CD1c-positive myeloid dendritic cell (primary cell): ENCODE measurements at regions not wholly inside any gene's neighbourhood (a gene's known extent, or its start where the extent isn't known, plus 50 kb on each side); places are given as distances from the start of the nearest gene placed in this dataset.
A peak's percentile ranks its signal among the peaks of the same experiment; 100 is the strongest.

ENCODE experiments used
- DNase-seq: peaks from one replicate; pipeline ENCODE4 v3.0.0-alpha.2; 2016; ENCODE audit errors: extremely low spot score

DNA sequence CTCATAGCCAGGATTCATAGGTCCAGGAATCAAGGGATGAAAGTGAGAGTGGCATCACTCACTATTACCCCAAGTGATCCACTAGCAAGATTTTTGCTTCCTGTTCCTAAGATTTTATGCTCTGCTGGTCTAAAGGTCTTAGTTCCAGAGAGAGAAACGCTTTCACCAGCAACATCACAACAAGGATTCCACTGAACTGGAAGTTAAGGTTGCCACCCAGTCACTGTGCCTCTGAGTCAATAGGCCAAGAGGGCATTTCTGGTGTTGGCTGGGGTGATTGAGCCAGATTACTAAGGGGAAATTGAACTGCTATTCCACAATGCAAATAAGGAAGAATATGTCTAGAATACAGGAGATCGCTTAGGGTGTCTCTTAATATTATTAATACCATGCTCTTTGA, 142.5 kb upstream of the ARID2 start:
- DNase-seq: no peak

DNA sequence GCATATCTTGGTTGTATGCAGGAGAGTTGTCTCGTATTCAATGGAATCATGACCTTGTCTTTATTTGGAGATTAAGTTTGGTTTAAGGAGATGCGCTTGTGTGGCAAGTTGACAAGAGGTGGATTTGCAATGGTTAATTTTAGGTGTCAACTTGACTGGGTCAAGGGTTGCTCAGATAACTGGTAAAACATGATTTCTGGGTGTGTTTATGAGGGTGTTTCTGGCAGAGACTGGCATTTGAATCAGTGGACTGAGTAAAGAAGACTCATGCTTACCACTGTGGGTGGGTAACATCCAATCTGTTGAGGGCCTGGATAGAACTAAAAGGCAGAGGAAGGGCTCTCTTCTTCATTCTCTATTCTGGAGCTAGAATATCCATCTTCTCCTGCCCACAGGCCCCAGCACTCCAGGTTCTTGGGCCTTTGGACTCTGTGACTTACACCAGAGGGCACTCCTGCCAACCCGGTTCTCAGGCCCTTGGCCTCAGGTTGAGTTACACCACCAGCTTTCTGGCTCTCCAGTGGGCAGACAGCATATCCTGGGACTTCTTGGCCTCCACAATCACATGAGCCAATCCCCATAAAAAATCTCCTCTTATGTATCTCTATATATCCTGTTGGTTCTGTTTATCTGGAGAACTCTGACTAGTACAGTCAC, 141.5 kb upstream of the ARID2 start:
- no peak for DNase-seq

DNA sequence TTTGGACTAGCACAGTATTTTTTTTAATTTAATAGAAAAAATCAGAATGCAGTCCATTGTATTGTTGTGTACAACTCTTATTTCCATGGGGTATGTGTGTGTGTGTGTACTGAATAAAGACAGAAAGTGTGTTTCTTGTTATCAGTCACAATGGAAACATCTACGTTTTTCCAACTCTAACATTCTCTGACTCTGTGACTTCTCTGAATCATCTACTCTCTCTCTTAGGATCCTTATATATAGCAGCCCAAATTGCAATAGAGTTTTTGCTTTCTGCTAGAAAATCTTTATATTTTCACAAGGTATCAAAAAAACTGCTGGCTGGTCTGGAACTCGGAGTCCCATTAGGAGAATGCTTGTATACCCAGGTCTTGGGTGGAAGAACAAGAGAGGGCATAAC, 138.9 kb upstream of the ARID2 start:
- DNase-seq: no peak

DNA sequence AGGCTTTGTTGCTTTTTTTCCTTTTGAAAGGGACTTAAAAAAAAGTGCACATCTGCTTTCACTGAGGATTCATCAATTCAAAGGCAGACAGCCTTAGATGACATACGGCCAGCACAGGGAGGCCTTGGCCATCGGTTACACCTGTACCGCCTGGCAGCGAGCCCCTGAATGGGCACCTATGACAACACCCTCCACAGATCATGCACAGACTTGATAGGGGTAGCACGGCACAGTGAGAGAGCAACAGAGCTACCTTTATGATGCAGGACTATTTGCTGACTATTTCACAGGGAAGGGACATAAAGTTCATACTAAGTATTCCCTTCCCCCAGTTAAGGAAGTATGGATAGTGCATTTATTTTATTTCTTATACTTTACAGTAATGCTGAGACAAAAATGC, 137.9 kb upstream of the ARID2 start:
- no peak for DNase-seq

DNA sequence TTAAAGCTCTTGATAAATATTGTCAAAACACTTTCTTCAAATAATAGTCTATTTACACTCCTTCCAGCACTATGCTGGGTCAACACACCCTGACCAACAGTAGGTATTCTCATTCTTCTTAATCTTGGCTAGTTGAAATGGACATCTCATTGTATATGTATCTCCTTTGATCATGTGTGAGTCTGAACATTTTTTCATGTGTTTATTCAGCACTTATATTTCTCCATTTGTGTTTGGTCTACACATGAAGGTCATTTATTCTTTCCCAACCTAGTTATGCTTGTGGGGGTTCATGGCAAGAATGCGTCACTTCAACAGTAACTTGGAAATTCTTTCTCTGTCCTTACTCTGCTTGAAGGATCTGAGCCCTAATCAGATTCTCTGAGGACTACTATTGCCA, 133.1 kb upstream of the ARID2 start:
- no peak for DNase-seq

DNA sequence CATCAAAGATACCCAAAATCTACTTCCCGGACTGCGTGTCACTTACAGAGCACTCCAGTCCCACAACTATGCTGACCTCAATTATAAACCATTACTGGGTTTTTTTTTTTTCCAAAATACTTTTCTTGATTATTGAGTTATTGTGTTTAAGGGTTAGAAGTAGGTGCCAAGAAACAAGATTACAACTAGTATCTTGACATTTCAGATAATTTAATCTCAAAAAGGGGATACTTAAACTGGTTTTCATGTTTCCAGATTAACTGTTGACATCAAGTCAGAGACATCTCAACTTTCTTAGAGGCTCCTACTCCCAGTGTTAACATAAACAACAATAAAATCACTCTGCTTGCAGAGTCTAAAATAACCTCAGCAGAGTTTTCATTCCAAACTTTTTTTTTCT, 131.2 kb upstream of the ARID2 start:
- no peak for DNase-seq

DNA sequence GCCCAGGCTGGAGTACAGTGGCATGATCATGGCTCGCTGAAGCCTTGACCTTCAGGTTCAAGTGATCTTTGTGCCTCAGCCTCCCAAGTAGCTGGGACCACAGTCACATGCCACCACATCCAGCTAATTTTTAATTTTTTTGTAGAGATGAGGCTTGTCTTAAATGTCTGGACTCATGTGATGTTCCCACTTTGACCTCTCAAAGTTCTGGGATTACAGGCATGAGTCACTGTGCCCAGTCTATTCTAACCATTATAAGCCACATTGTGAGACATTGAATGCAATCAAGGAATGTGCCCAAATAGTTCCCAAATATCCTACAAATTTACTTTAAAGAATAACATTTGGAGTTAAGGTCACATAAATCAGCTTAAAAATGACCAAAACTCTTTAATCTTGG, 130.7 kb upstream of the ARID2 start:
- DNase-seq: no peak

DNA sequence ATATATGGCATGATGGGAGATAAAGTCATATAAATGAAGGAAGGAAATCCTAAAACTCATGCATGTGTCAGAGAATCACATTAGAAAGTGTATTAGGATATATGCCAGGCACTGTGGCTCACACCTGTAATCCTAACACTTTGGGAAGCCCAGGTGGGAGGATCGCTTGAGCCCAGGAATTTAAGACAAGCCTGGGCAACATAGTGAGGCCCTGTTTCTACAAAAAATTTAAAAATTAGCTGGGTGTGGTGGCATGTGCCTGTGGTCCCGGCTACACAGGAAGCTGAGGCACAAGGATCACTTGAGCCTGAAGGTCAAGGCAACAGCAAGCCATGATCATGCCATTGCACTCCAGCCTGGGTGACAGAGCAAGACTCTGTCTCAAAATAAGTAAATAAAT, 130.3 kb upstream of the ARID2 start:
- no peak for DNase-seq

DNA sequence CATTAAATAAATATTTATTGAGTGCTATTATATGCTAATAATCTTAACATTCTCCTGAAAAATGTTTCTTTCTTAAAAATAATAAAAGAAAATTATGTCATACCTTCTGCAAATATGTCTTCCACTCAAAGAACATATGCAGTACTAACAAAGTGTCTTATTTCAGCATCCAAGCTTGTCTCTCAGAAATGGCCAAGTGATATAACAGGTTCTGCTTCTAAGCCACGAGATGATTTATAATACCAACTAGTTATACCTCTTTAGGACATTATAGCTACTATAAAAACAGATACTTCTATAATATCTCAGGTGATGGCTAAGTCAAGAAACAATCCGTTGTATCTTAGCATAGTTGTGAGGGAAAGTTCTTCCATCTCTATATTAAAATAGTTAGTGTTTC, 128.1 kb upstream of the ARID2 start:
- DNase-seq: no peak

DNA sequence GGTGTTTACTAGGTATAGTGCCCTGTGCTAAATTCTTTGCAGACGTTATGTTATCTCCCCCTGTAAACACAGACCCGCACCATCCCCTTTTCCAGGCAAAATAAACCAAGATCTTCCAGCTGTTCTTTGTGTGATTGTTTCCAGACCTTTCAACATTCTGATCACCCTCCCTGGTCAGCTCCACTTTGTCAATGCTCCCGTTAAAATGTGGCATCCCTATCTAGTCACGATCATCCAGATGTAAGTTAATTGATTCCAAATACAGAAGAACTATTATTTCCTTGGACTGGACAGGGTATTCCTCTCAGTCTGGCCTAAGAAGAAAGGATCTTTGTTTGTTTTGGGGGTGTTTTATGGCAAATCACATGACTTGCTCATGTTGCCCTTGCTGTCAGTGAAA, 127.6 kb upstream of the ARID2 start:
- no peak for DNase-seq

DNA sequence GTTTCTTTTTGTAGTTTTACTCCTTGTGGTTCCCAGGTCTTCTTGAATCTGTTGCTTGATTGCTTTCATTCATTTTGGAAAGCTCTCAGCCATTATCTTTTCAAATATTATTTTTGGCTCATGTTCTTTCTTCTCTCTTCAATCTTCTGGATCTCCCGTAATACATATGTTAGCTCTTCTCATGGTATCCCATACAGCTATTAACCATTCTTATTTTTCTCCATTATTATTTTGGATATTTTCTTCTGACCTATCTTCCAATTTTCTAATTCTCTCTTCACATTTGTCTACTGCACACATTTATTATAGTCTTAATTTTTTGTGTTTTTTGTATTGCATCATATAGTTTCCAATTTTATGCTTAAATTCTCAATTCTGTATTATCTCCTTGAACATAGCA, 123.9 kb upstream of the ARID2 start:
- DNase-seq: no peak

DNA sequence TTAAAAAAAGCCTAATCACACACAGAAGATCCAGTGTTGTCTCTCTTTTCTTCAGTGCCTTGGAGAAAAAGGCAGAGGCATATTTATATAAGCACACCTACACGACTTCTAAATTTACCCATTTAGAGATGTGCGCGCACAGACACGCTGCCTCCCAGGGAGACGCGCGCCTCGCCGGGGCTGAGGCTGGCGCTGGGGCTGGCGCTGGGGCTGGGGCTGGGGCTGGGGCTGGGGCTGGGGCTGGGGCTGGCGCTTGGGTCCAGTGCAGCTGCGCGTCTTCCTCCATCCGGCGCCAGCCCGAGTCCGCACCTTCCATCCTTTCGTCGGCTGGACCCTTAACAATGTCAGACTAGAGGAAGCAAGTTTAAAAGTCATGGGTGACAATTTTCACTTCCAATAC, 118.4 kb upstream of the ARID2 start:
- no peak for DNase-seq

DNA sequence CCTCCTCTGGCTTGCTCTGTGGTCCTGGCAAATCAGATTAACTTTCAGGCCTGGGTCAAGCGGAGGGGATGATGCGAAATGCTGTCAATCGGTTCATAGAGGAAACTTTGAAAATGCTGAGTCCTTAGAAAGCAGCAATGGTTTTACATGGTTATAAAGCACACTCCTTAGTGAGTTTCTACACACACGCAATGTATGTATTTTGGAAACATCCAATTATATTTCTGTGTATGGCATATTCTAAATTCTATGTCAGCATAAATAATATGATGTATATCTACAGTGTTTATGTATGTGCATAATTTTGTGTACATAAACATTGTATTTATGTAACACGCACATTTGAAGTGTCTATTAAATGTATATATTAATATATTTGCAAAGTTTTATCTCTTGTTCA, 118.0 kb upstream of the ARID2 start:
- no peak for DNase-seq

DNA sequence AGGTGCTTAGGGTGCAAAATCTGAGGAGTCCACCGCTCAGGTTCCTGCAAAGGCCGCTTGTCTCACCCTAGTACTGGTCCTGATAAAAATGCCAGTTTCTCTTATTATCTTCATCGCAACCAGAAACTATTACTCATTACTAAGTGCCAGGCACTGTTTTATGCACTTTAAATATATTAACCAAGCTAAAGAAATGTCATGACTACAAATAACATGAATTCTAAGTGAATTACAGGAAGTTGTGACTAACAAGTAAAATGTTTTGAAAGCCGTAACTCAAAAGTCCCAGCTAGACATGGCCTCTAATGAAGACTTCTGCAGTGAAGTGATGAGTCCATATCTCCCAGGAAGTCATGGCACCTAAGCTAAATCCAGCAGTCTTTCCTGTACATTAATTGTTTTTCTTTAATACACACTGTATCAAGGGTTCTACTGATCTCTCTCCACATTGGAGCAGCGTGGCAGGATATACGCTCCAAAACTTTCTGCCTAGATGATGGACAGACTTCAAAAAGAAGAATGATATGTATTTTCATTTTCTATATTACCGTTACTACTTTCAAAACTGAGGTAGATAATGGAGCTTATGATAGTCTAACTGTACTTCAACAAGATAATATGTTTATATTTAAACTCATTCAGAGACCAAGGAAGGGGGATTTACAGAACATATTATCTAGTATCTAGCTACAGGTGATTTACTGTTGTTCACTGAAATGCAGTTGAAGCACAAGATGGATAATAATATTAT, 117.3 kb upstream of the ARID2 start:
- DNase-seq: no peak

DNA sequence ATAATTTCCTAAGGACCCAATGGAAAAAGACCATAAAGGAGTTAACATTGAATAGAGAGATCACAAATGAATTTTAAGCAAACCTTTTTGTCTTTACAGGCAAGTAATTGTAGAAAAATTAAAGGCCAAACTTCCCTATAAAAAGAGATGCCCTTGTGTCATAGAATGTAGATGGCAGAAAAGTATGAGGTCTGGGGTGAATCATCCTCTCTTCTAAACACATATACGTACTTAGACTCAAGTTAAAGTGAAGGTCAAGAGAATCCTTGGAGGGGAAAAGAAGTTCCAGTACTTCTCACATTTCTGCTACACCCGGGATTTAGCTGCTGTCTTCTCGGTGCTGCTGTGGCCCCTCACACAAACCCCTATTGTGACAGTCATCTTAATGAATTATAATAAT, 116.2 kb upstream of the ARID2 start:
- DNase-seq: no peak

DNA sequence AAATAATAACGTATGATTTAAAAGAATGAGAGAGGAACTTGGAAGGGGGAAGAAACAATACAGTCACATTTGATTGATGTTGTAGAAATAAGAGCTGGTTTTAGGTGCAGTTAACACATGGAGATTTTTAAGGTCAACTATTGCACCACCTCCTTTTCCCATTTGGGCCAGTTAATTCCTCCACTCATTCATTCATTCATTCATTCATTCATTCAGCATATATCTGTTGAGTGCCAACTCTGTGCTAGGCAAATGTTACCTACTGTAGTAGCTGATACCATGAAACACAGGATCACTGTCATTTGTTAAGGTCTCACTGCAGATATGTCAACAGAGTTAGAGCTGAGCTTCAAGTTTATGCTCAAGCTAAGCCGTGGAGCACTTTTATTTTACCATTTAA, 115.7 kb upstream of the ARID2 start:
- no peak for DNase-seq

DNA sequence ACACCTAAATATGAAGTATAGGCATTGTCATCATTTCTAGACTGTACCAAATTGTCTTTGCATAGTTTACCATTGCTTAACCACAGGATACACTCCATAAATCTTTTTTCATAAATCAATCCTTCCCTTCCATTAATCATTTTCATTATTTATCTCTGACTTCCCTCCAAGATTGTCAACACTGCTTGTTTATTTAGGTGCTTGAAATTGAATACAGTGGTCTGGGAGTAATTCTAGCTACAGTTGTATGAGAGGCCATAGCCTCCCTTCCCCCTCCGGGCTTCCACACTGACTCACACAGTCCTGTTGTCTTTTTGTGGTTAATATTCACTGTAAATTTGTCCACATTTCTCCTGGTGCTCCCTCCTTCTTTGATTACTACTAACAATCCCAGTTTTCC, 114.2 kb upstream of the ARID2 start:
- no peak for DNase-seq

DNA sequence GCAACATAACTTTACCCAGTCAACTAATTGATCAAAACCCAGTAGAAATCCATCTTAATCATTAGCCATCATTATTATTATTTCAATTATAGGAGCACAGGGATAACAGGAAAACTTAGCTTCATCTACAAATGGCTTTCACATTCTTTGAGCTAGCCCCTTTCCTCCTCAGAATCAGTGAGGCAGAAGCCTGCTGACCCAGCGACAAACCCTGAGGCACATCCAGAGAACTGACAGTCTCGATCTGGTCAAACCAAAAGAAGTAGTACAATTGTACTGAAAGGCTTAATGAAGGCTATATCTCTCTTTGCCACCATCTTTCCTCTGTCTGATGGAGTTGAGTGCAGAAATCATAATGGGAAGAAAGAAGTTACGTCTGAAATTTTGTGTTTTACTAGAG, 109.8 kb upstream of the ARID2 start:
- DNase-seq: no peak

DNA sequence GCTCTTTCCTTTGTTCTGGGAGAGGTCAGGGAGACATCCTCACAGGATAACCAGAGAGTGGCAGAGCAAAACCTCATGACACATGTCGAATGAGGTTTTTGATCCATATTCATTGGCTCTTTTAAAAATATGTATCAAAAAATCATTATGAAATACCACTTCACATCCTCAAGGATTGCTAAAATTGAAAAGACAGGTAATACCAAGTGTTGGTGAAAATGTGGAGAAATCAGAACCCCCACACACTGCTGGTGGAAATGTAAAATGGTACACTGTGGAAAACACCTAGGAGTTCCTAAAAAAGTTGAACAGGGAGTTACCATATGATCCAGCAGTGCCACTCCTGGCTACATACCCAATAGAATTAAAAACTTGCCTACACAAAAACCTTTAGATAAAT, 107.8 kb upstream of the ARID2 start:
- DNase-seq: no peak

DNA sequence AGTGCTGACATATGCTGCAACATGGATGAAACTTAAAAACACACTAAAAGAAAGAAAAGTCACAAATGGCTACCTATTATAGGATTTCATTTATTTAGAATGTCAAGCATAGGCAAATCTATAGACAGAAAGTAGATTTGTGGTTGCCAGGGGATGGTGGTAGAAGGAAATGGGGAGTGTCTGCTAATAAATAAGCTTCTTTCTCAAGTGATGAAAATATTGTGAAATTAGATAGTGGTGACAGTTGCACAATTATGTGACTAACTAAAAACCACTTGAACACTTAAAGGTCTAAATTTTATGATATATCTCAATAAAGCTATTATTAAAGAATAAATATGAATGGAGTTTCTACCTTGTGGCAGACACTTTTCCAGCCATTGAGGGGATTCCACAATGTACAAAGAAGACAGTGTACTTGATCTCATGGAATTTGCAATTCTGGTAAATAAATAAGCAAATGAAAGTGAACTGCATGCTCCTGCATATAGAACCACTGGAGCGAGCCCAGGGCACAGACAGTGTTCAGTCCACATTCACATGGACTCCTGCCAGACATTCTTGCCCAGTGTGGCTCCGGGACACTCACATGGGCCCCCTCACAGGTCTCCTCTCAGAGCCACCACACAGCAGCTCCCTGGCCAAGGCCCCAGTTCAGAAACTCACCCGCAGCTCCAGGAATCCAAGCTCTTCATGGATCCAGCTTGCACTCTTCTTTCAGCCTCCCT, 107.1 kb upstream of the ARID2 start:
- DNase-seq: peak; percentile 13

DNA sequence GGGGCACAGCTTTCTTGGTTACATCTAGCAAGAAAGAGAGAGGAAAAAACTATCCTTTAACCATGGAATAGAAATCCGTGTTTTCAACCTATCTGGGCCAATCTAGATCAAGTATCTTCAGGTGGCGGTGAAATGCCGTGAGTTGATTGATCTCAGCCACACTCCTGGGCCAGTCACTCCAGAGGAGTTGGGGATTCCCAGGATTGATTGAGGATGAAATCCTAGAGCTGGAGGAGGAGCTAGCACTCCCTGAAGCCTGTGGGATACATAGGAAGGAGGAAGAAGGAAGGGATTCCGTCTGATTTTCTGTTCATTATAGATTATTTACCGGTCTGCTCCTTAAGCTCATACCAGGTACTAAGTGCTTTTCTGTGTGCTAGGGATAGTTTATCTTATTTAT, 106.3 kb upstream of the ARID2 start:
- DNase-seq: no peak

DNA sequence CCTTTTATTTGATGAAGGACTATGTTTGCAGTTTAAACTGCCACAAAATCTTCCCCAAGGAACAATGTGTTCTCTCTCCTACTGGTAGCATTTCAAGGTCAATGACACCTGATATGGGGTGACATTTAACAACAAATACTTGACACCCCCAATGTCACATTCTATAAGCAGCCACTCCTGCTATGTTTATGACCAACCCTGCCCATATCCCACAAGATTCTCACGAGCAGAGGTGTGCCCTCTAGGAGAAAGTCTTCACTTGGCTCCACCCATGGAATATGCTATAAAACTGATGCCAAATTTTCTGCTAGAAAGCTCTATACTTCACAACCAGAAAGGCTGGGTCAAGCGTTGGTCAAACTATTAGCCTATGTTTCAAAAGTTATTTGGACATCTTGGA, 105.6 kb upstream of the ARID2 start:
- no peak for DNase-seq

DNA sequence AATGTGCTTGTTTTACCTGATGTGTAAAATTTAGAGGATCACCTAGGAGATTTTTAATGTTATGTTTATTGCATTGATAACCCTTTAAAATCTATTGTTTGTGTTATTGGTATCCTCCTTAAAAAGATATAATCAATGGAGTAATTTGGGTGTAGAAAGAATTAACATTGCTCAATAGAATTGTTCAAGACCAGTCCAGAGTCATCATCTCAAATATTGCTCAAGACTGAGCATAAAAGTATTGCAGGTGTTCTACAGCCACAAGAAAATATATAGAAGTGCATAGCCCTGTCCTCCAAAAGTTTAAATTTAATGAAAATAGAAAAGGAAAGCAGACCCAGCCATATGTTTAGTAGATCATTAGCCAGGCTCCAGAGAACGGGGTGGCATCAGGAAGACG, 102.5 kb upstream of the ARID2 start:
- DNase-seq: no peak
